ENCODE measurements at regions not wholly inside any gene's neighbourhood (a gene's known extent, or its start where the extent isn't known, plus 50 kb on each side); places are given as distances from the start of the nearest gene placed in this dataset.
"Not testable (repeated sequence)": the region's sequence is repeated elsewhere in the genome, so short reads cannot be mapped to it uniquely, and the experiment has no call there.

DNA sequence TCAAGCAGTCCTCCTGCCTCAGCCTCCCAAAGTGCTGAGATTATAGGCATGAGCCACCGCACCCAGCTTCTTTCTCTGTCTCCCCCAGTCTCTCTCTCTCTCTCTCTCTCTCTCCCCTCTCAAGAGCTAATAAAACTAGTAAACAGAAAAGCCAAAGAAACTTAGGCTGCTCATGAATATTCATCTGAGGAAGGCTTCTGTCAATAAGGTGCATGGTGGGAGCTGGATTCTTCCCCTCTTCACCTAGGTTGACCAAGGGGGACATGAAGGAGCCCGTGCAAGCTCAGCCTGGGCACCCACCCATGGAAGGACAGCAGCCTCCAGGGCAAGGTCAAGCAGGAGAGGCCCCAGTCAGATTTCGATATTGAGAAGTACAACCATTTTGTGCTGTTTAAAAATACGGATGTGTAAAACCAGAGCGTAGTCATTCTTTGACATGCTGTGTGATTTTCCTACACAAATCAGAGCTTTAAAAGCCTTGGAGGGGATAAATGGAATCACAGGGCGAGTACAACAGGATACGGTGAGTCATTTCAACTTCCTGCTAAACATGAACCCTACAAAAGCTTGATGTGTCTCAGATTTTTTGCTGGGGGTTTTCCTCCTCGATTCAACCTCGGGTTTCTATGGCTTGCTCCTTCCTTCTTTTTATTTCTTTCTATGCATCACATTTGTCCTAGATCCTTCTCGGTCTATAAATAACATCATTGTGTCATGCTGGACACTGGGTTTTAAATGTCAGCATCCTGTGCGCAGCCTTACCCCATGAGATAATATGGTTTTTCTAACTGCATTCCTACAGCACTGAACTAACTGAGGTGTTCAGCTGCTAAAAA is 368.9 kb upstream of the JARID2 start:
- DNase-seq = no peak

DNA sequence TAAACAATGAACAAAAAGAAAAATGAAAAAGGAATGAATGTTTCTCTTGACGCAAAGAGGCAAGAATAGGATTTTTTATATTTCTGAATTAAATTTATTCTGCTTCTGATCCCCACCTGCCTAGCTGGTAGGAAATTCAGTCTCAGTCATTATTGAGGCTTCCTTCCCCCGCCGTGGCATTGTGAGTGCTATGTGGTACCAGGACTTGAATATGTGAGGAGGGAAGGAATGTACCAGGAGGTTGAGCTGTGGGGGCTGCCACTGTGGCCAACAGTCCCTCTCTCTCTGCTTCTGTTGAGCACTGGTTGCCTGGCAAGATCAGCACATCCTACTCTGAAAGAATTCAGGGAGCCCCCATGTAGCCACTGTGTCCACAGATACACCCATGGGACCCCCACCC is 368.1 kb upstream of the JARID2 start:
- DNase-seq = no peak

DNA sequence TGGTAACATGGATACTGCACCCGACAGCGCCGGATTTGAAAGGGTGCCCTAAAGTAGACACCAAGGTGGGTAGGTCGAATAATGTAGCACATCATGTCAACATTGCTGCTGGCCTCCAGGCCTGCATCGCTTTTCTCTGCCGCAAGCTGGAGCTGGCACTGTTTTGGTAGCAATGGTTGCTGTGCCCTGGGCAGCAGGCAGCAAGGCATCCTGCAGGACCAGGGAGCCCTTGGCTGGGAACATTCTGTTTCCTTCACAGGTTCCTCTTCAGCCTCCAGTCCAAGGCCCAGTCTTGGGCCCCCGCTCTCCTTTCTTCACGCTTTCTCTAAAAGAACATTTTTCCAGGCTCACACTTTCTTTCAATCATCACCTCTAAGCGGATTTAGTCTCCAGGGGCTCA is 365.8 kb upstream of the JARID2 start:
- DNase-seq = no peak

DNA sequence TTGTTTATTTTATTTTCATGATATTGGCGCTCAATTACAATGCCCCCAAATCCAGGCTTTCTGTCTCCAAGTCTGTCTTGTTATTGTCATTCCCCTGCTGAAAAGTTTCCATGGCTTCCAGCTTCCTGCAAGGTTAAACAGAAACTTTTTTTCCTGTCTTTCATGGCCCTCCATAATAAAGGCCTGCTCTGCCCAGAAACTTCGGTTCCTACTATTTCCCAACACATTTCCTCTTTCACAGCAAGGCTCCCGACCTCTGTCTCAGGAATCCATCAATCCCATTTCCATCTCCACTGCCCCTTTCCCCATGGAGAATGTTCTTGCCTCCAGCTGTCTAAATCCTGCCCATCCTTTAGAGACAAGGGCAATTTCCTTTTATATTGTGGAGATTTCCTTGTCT is 365.2 kb upstream of the JARID2 start:
- DNase-seq = no peak

DNA sequence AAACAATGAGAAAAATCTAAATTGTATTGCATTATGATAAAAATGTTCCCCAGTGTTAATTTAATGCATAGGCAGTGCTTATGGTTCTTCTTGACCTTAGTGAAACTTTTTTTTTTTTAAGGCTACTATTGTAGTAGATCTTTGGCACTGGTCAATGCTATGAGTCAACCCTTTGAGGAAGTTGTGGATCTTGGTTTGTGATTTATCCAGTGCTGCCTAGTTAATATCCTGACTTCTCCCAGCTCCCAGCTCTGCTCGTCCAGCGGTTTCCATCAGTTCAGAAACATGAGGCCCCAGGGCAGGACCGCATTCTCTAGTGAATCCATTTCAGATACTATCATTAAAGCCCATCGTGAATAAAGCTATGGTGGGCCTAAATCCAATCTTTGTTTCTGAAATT is 364.5 kb upstream of the JARID2 start:
- no peak for DNase-seq

DNA sequence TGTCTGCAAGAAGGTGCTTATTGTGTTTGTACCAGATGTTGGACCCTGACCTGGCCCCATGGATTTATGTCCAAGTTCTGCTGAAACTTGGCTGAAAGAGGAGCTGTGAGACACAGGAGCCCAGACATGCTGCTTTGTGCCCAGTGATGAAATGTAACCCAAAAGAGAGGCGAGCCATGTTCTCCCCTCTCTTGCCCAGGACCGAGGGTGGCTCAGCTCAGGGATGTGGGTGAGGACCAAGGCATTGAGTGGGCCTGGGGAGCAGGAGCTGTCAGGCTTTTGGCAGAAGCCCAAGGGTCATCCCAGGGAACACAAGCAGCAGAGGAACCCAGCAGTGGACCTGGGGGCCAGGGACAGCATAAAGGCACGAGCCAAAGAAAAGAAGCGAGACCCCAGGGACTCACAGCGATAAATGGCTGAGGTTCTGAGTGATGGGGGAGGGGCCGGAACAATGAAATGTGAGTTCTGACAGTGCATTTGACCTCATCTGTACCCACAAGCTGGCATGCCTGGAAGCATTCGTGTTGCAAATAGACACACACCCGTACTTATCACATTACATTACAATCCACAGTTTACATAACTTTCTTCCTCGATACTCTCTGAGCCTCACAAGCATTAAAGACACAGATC is 363.4 kb upstream of the JARID2 start:
- no peak for DNase-seq

DNA sequence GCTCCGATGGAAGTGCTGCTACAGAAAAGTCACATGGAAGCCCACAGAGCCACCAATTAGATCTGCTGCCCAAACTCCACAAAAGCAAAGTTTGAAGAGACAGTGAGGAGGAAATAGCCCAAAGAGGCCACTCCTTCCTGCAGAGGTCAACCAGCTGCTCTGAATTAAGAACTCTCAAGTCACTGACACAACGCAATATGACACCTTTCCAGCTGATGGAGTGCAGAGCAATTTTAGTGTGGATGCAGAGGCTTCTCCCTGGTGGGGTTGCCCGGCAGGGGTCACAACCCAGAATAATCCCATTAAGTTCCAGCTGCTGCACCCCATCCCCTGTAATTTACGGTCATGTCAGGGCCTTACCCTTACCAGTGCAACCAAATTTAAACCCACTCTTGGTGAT is 361.9 kb upstream of the JARID2 start:
- no peak for DNase-seq

DNA sequence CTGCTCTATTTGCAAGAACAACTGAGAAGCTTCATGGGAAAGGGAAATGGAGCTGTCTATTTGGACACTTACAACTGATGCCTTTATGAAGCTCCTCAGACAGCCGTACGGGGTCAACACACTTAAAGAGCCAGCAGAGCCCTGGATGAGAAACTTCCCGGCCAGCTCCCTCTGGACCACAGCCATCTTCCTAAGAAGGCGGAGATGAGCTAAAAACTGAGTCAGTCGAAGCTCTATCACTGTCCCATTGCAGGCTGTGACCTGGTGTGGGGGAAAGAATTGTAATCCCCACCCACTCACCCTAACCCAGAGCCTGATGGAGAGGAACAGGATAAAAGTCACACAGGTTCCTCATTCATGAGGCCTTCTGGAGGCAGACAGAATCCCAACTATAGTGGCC is 360.4 kb upstream of the JARID2 start:
- DNase-seq = no peak

DNA sequence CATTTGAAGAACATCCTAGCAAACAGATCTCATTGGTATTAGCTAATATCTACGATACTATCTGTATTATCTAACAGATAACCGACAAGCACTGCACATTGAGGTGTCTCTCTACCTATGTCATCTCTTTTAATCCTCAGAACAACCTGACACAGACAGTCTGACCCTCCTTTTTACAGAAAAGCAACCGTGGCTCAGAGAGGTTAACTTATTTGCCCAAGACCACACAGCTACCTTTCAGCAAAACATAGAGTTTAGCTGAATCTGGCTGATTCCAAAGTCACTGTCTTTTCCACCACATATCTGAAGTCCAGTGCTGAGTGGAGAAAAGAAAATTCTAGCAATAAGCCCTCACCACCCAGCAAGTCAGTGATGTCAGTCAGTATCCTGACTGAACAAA is 358.7 kb upstream of the JARID2 start:
- no peak for DNase-seq

DNA sequence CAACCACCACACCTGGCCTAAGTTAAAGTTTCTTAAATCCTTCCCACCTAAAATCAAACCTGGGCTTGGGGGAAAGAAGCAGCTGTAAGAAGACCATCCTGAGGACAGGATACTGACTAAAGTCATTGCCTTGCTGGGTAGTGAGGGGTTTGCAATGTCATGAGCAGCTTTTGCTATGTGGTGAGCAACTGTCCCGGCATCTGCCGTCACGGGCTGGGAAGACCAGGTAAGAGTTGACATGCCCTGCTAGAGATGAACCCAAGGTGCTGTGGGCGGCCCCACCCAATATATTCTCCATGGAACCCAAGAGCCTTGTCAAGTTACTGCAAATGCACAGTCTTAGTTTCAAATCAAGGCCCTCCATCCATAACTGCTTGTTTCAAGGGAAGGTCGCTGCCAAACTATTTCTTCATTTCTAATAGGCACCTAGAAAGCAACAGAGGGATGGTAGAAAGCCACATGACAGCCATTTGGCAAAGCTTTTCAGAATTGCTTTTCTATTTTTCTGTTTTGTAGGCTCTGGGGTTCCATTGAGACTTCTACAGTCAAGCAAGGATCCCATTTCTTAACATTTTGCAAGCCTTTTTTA is 357.8 kb upstream of the JARID2 start:
- DNase-seq = no peak

DNA sequence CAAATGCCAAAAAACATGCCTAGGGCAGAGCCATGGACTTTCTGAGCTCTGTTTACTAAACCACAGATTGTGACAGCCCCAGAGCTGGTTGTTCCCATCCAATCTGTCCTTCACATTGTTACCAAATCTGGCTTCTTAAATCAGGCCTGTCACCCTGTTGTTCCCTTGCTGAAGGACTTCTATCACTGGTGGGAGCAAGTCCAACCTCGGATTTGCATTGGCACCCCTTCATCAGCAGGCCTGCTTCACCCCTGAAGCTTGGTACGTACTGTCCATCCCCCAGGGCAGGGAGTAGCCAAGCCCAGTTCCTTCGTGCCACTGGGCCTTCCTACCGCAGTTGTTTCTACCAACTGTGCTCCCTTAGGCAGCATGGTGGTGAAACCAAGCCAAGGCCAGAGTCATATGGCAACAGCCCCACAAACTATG is 357.3 kb upstream of the JARID2 start:
- no peak for DNase-seq

DNA sequence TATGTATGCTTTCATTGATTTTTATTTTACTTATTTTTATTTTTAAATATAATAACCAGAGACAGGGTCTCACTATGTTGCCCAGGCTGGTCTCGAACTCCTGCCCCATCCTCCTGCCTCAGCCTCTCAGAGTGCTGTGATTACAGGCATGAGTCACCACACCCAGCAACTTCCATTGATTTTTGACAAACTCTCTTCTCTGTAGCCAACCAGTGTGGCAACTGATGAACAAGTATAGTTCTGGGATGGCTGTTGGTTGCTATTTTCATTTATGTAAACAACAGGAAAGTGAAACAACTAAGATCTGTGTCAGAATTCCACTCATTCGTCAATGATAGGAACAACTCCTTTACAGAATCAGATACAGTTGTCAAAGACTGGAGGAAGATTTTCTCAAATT is 356.7 kb upstream of the JARID2 start:
- DNase-seq = no peak

DNA sequence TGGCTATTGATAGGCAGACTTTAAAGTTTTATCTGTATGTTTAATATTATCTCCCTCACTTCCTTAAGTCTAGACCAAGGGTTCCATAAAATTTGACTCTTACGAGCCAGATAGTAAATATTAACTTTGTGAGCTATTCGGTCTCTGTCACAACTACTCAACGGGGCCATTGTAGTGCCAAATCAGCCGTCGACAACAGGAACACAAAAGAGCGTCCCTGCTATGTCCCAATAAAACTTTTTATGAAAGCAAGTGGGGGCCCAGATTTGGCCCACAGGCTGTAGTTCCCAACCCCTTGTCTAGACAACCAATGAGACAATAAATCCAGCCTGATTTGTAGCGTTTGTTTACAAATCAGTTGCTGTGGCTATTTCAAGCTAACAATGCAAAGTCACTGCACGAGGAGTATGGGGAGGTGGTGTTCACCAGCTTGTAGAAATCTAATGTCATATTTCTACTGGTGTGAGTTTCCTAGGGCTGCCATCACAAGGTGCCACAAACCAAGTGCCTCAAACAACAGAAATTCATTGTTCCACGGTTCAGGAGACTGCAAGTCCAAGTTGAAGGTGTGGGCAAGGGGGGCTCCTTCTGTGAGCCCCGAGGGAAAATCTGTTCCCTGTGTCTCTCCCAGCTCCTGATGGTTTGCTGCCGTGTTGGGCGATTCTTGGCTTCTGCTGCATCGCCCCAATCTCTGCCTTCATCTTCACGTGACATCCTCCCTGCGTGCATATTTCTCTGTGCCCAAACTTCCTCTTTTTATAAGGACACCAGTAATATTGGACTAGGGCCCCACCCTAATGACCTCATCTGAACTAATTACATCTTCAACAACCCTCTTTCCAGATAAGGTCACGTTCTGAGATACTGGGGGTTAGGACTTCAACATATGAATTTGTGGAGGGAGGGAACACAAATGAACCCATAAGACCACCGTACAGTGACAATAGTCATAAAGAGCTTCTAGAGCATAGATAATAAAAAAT is 356.0 kb upstream of the JARID2 start:
- DNase-seq = no peak

DNA sequence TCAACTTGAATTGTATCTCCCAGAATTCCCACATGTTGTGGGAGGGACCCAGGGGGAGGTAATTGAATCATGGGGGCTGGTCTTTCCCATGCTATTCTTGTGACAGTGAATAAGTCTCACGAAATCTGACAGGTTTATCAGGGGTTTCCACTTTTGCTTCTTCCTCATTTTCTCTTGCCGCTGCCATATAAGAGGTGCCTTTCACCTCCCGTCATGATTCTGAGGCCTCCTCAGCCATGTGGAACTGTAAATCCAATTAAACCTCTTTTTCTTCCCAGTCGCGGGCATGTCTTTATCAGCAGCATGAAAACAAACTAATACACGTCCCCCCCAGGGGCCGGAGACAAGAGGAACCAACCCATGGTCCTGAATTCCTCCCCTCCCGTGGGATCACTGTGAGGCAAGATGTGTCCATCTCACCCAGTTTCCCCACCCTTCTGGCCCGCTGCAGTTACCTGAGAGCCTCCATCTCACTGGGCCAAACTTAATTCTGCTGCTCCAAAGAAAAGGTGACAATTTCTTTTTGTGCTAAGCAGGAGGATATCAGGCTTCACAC is 354.0 kb upstream of the JARID2 start:
- not testable (repeated sequence) for DNase-seq

DNA sequence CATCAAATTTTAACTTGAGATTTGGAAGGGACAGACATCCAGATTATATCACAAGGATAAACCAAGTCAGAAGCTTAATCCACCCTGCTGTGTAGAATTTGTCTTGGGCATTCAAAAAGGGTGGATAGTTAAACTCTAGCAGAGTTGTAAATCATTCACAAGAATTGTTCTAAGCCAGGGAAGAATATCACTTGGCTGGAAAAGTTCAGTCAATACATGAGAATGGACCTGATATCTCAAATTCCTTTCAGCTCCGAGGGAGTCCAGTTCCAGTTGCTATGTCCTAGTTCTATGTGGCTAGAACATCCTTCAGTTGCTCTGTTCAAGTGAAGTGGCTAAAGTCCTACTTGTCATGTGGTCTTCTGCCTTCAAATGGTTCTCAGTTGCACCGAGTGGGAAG is 351.8 kb upstream of the JARID2 start:
- no peak for DNase-seq

DNA sequence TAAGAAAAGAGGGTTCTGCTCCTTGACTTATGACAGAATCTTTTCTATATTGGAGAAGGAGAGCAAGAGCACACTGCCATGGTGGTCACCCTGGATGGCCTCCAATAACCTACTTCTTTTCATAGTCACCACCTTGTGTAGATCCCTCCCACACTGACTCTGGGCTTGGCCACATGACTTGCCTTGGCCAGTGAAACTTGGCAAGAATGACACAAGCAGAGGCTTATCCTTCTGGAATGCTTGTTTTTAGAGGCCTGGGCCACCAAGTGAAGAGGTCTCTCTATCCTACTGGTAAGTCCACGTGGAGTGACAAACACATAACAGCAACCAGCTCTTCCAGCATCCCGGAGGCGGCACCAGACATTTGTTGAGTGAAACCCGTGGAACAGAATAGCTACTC is 349.4 kb upstream of the JARID2 start:
- DNase-seq = no peak

DNA sequence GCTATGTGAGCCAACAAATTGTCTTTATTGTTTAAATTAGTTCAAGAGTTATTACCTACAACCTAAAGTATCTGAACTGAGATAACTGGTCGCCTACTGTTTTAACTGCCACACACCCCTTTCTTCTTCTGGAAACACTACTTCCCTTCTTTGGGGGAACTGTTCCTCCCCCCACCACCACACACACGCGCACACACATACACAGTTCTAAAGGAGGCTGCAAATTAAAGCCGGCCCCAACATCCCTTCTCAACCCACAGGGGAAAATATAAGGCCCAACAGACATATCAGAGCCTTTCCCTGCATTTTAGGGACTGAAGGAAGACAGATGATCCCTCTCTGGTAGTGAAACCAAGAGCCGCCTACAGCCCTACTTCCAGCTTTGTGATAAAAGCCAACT is 348.0 kb upstream of the JARID2 start:
- DNase-seq = no peak

DNA sequence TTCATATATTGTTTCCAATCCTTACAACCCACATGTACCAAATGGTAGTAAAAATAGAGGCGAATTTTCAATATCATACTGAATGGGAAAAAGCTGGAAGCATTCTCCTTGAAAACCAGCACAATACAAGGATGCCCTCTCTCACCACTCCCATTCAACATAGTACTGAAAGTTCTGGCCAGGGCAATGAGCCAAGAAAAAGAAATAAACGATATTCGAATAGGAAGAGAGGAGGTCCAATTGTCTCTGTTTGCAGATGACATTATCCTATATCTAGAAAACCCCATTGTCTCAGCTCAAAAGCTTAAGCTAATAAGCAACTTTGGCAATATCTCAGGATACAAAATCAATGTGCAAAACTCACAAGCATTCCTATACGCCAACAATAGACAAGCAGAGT is 346.4 kb upstream of the JARID2 start:
- DNase-seq = not testable (repeated sequence)

DNA sequence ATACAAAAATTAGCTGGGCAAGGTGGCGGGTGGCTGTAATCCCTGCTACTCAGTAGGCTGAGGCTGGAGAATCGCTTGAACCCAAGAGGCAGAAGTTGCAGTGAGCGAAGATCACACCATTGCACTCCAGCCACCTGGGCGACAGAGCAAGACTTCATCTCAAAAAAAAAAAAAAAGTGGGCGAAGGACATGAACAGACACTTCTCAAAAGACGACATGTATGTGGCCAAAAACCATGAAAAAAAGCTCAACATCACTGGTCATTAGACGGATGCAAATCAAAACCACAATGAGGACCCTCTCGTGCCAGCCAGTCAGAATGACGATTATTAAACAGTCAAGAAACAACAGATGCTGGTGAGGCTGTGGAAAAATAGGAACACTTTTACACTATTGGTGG is 344.9 kb upstream of the JARID2 start:
- no peak for DNase-seq

DNA sequence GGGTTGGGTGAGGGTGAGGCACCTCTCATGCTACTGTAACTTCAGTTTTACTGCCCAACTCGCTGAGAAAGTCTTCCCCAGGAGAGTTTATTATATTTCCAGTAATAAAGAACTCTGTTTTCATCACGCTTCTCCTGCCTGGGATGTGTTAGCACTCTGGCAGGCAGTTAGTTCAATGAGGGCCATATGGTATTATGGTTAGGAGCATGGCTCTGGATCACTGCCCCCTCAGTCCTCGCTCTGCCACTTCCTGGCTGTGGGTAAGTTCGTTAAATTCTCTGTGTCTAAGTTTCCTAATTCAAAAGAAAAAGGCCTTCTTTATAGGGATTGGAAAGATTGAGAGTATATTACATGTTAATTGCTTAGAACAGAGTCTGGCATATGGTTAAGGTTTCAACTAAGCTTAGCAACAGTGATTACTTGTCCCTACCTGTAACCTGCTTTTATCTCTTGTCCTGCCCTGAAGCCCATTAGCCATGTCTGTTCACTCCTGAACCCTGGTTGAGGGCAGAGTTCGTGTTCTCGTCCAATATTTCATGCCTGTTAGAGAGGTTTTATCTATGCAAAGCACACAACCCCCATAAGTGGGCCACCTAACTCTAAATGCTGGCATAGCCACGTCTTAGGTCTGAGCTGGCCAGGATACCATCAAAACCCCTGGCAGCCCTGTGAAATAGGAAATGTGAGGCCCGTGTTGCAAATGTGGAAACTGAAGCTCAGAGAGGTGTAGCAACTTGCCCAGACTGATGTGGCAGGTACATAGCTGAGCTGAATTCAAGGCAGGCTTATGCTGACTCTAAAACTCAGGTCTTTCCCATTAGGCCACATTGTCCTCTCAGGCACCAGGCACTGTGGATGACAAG is 342.5 kb upstream of the JARID2 start:
- no peak for DNase-seq

DNA sequence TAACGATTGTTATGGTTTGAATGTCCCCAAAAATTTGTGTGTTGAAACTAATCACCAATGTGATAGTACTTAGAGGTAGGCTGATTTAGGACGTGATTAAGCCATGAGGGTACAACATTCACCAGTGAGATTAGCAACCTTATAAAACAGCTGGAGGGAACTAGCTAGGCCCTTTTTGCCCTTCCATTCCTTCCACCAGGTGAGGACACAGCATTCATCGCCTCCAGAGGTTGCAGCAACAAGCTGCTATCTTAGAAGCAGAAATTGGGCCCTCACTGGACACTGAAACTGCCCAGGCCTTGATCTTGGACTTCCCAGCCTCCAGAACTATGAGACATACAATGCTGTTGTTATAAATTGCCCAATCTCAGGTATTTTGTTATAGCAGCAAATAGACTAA is 340.7 kb upstream of the JARID2 start:
- no peak for DNase-seq

DNA sequence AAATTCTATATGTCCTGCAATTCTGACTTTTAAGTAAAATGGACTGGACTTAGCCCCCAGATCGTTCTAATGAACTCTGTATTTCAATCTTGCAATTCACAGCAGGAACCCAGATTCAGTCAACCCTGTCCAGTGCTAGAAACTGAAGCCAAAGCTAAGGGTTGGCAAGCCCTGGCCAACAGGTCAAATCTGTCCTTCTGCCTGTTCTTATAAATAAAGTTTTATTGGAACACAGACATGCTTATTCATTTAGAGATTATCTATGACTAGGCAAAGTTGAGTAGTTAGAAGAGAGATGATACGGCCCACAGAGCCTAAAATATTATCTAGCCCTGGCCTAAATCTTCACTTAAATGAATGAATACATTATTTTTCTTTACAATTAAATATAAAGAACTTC is 339.2 kb upstream of the JARID2 start:
- DNase-seq = no peak

All from NCI-H2107 (cell line).